Uterus (tissue), 2 donors: ENCODE measurements at regions not wholly inside any gene's neighbourhood (a gene's known extent, or its start where the extent isn't known, plus 50 kb on each side); places are given as distances from the start of the nearest gene placed in this dataset.

Source experiments
- CTCF ChIP-seq, 4 experiments: fragments of 200-600 bp in 2 of 4; fragments of 450-650 bp in 2 of 4; sonication (generic) in 2 of 4; IDR thresholded peaks; one replicate each; pipeline ENCODE4 v1.5.1; 2016 to 2019; ENCODE audit warnings: antibody characterized with exemption in 4 of 4, mild to moderate bottlenecking in 2 of 4, moderate library complexity in 1 of 4
- POLR2A ChIP-seq, 2 donors: fragments of 450-650 bp; IDR thresholded peaks; one replicate each; pipeline ENCODE4 v1.6.1; 2016; ENCODE audit warnings: antibody characterized with exemption in 2 of 2, mild to moderate bottlenecking in 1 of 2, moderate library complexity in 1 of 2

- TF ChIP-seq CTCF (IDR thresholded peaks at IDR 0.05) = no peak
- TF ChIP-seq POLR2A (IDR thresholded peaks at IDR 0.05) = no peak
Observed at GRCh38 chr5:54671111-54671531, 153.6 kb downstream of the SNX18 start.
